C4-2B (cell line): ENCODE measurements at regions not wholly inside any gene's neighbourhood (a gene's known extent, or its start where the extent isn't known, plus 50 kb on each side); places are given as distances from the start of the nearest gene placed in this dataset.

Source experiments
- H3K27ac ChIP-seq: fragments of 450-650 bp; 2 replicates; pipeline ENCODE4 v1.5.1; 2017
- CTCF ChIP-seq: fragments of 450-650 bp; conservative IDR thresholded peaks from 2 replicates; pipeline ENCODE4 v1.5.1; 2017; ENCODE audit warnings: mild to moderate bottlenecking
- ZFX ChIP-seq: fragments of 450-650 bp; IDR thresholded peaks from 2 replicates; pipeline ENCODE4 v1.6.1; 2017

GRCh38 chr5:101878190-101878589 is 417.9 kb downstream of the SLCO4C1 start:
- TF ChIP-seq CTCF (no peak), ZFX (no peak)
- H3K27ac ChIP-seq = no peak overlapping the region

- no peak for TF ChIP-seq ZFX
- TF ChIP-seq CTCF = no peak
- H3K27ac ChIP-seq = no peak overlapping the region
These were observed 418.6 kb downstream of the SLCO4C1 start for GRCh38 chr5:101877451-101877850.

DNA sequence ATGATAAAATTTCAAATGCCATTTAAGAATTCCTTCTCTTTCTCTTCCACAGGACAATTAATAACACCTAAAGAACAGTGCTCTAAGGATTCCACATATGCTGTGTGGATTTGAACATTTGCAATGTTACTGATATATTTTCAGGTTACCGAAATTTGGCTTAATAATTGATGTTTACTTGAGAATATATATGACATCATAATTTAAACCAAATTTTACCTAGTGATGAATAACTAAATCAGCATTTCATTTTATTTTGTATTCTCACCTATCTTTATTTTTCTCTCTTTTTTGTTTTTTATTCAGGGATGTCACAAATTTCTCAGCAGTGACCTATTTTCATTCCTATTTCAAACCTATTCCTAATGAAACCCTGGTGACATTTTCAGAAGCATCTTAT is 429.6 kb downstream of the SLCO4C1 start:
- no peak for TF ChIP-seq CTCF
- TF ChIP-seq ZFX = no peak
- no peak overlapping the region for H3K27ac ChIP-seq

GRCh38 chr5:101860563-101860962 is 435.5 kb downstream of the SLCO4C1 start:
- H3K27ac ChIP-seq = no peak overlapping the region
- TF ChIP-seq CTCF = no peak
- no peak for TF ChIP-seq ZFX

GRCh38 chr5:101860145-101860544 is 435.9 kb downstream of the SLCO4C1 start:
- no peak overlapping the region for H3K27ac ChIP-seq
- TF ChIP-seq ZFX (no peak), CTCF (no peak)

DNA sequence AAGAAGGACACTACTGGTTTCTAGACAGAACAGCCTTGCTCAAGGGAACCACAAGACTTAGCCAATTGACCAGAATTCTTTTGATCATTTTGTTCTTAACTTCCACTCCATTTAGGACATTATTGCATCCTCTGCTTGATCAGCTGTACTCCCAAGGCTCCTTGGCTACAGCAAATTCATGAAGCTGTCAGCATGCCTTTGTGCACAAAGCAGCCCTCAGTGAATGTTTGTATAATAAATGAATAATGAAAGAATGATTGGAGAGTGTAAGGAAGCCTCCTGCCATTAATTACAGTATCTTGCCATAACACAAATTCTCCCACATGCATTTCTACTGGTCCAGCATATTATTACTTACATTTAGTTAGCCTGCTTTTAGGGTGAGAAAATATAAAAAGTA is 449.6 kb downstream of the SLCO4C1 start:
- TF ChIP-seq ZFX (no peak), CTCF (no peak)
- H3K27ac ChIP-seq = no peak overlapping the region

DNA sequence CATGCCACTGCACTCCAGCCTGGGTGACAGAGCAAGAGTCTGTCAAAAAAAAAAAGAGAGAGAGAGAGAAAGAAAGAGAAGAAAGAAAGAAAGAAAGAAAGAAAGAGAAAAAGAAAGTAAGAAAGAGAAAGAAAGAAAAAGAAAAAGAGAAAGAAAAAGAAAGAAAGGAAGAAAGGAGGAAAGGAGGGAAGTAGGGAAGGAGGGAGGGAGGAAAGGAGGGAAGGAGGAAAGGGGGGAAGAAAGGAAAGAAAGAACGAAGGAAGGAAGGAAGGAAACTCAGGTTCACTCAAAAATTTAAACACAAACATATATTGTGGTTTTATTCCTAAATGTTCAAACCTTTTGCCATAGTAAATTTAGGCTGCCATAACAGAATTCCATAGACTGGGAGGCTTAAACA is 453.0 kb downstream of the SLCO4C1 start:
- no peak overlapping the region for H3K27ac ChIP-seq
- TF ChIP-seq CTCF (no peak), ZFX (no peak)
